ENCODE measurements at regions not wholly inside any gene's neighbourhood (a gene's known extent, or its start where the extent isn't known, plus 50 kb on each side); places are given as distances from the start of the nearest gene placed in this dataset.

DNA sequence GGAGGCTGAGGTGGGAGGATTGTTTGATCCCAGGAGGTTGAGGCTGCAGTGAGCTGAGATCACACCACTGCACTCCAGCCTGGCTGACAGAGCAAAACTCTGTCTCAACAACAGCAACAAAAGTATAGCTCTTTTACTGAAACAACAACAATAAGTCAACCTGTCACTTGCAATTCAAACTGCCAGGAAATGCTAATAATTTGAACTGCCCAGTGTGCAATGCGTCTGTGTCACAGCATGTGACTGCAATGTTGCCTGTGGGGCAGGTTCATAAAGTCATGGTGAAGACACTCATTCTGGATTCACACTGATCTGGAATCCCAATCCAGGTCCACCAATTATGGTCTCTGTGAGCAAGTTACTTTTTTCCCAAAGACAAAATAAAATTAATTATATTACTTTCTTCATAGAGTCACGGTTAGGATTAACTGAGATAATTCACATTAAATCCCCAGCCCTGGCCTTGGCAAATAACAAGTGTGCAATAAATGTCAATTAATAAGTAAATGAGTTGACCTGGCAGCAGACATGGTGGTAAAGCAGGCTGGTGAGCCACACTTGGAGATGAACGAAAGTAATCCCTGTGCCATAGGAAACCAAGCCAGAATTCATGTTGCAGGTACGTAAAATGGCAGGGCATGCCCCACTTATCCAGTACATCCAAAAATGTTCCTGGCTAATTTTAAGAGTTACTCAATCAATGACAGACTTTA, 89.1 kb upstream of the CPSF6 start:
- no peaks in the 10 kb centered on the region for H3K9me3 ChIP-seq (ENCODE audit: low read depth, low read length)
- H3K36me3 ChIP-seq (ENCODE audit: insufficient read depth, low read length) = no peaks in the 10 kb centered on the region
- no peaks in the 10 kb centered on the region for H3K4me1 ChIP-seq (ENCODE audit: insufficient read depth, low read length)
- H3K79me2 ChIP-seq (ENCODE audit: insufficient read depth, low read length) = no peaks in the 10 kb centered on the region
- H3K4me2 ChIP-seq (ENCODE audit: insufficient read depth, low read length) = no peak overlapping the region
- TF ChIP-seq, protein P1, sequence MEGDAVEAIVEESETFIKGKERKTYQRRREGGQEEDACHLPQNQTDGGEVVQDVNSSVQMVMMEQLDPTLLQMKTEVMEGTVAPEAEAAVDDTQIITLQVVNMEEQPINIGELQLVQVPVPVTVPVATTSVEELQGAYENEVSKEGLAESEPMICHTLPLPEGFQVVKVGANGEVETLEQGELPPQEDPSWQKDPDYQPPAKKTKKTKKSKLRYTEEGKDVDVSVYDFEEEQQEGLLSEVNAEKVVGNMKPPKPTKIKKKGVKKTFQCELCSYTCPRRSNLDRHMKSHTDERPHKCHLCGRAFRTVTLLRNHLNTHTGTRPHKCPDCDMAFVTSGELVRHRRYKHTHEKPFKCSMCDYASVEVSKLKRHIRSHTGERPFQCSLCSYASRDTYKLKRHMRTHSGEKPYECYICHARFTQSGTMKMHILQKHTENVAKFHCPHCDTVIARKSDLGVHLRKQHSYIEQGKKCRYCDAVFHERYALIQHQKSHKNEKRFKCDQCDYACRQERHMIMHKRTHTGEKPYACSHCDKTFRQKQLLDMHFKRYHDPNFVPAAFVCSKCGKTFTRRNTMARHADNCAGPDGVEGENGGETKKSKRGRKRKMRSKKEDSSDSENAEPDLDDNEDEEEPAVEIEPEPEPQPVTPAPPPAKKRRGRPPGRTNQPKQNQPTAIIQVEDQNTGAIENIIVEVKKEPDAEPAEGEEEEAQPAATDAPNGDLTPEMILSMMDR (IDR thresholded peaks at IDR 0.05; ENCODE audit: extremely low read depth, low read depth, low read length) = no peak
- no peak overlapping the region for H3K4me3 ChIP-seq (ENCODE audit: insufficient read depth, low read length)
- H2AFZ ChIP-seq (ENCODE audit: low read length) = no peak overlapping the region
- H3K27ac ChIP-seq (ENCODE audit: low read depth, low read length) = no peak overlapping the region
- no peaks in the 10 kb centered on the region for H4K20me1 ChIP-seq (ENCODE audit: insufficient read depth, low read length)
- peaks cover 15% of the 10 kb centered on the region for H3K27me3 ChIP-seq (ENCODE audit: insufficient read depth, low read length)
- DNase-seq (ENCODE audit: insufficient read length, low spot score, missing footprints) = no peak

DNA sequence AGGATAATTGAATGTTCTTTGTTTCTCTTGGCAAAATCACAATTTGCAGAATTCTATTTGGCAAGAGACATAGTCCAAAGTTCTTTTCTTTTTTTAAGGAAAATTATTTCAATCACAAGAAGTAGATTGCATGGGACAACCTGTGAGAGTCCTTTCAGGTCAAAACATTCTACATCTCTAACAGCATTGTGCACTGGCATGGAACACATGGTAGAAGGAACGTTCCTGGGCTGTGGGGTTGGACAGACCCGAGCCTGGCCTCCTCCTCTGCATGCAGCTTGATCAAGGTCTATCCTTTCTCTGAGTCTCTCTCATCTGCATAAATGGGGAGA, 88.6 kb upstream of the CPSF6 start:
- Histone ChIP-seq H3K9me3 (ENCODE audit: low read depth, low read length) (no peaks in the 10 kb centered on the region), H3K27me3 (ENCODE audit: insufficient read depth, low read length) (peaks cover 15% of the 10 kb centered on the region), H3K4me1 (ENCODE audit: insufficient read depth, low read length) (no peaks in the 10 kb centered on the region), H3K27ac (ENCODE audit: low read depth, low read length) (no peak overlapping the region), H3K4me2 (ENCODE audit: insufficient read depth, low read length) (no peak overlapping the region), H3K4me3 (ENCODE audit: insufficient read depth, low read length) (no peak overlapping the region), H4K20me1 (ENCODE audit: insufficient read depth, low read length) (no peaks in the 10 kb centered on the region), H2AFZ (ENCODE audit: low read length) (no peak overlapping the region), H3K79me2 (ENCODE audit: insufficient read depth, low read length) (no peaks in the 10 kb centered on the region), H3K36me3 (ENCODE audit: insufficient read depth, low read length) (no peaks in the 10 kb centered on the region)
- DNase-seq (ENCODE audit: insufficient read length, low spot score, missing footprints) = no peak
- TF ChIP-seq, protein P1 (IDR thresholded peaks at IDR 0.05; ENCODE audit: extremely low read depth, low read depth, low read length) = no peak

DNA sequence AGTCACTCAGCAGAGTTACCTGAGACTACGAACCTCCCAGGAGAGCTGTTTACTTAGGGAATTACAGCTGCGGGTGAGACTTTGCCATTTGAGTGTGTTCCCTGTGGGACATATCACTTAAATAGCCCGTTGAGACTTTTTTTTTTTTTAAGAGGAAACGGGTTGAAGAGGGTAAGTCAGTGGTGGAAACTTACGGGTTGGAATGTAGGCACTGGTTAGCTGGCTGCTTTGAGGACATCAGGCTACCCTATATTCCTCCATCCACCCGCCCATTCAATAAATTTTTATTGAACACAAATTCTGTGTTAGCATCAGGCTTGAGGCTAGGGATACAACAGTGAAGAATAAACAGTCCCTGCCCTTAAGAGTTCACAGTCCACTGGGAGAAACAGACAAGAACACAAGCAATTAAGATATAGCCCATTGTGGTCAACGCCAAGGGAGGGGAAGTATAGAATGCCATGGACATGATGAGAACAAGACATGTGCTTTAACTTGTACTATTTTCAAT, 88.1 kb upstream of the CPSF6 start:
- Histone ChIP-seq H3K9me3 (ENCODE audit: low read depth, low read length) (no peaks in the 10 kb centered on the region), H3K27me3 (ENCODE audit: insufficient read depth, low read length) (peaks cover 15% of the 10 kb centered on the region), H3K79me2 (ENCODE audit: insufficient read depth, low read length) (no peaks in the 10 kb centered on the region), H3K36me3 (ENCODE audit: insufficient read depth, low read length) (no peaks in the 10 kb centered on the region), H3K4me3 (ENCODE audit: insufficient read depth, low read length) (no peak overlapping the region), H3K4me2 (ENCODE audit: insufficient read depth, low read length) (no peak overlapping the region), H2AFZ (ENCODE audit: low read length) (no peak overlapping the region), H3K4me1 (ENCODE audit: insufficient read depth, low read length) (no peaks in the 10 kb centered on the region), H3K27ac (ENCODE audit: low read depth, low read length) (no peak overlapping the region), H4K20me1 (ENCODE audit: insufficient read depth, low read length) (no peaks in the 10 kb centered on the region)
- no peak for DNase-seq (ENCODE audit: insufficient read length, low spot score, missing footprints)
- TF ChIP-seq, protein P1 (IDR thresholded peaks at IDR 0.05; ENCODE audit: extremely low read depth, low read depth, low read length) = no peak

DNA sequence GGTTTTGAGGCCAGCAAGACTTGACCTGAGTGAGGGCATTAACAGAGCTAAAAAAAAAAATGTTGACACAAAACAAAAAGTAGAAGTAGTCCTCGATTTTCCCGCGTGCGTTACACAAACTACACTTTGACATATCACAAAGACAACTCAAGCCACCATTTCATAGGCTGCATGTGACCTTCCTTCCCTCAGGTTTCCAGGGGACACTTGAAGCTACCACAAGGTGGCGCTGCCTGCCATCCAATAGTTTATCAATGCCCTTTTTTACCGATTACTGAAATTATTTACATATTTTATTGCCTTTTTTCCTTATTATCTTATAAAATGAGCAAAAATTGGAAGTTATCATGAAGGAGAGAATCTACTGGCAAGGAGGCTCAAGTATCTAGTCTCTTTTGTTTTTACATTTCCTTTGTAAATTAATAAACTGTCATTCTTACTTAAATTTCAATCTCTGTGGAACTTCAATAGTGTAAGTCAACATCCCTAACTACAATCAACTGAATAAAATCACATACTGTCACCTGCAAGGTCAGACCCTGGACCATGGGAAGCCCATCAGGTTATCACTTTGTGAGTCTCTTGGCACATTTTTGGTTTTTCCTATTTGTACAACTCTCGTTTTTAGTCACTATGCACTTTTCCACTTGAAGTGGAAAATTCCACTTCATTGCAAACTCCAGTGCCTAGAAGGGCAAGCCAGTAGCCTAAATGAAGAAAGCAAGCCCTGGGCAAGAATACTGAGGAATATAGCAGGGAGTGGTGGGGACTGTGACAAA, 84.6 kb upstream of the CPSF6 start:
- Histone ChIP-seq H3K9me3 (ENCODE audit: low read depth, low read length) (no peaks in the 10 kb centered on the region), H3K36me3 (ENCODE audit: insufficient read depth, low read length) (no peaks in the 10 kb centered on the region), H3K79me2 (ENCODE audit: insufficient read depth, low read length) (no peaks in the 10 kb centered on the region), H2AFZ (ENCODE audit: low read length) (peak overlapping the region; percentile 1), H3K27ac (ENCODE audit: low read depth, low read length) (no peak overlapping the region), H3K4me3 (ENCODE audit: insufficient read depth, low read length) (no peak overlapping the region), H3K27me3 (ENCODE audit: insufficient read depth, low read length) (peaks cover 15% of the 10 kb centered on the region), H3K4me1 (ENCODE audit: insufficient read depth, low read length) (peaks cover 3% of the 10 kb centered on the region), H3K4me2 (ENCODE audit: insufficient read depth, low read length) (no peak overlapping the region), H4K20me1 (ENCODE audit: insufficient read depth, low read length) (no peaks in the 10 kb centered on the region)
- TF ChIP-seq, protein P1 (IDR thresholded peaks at IDR 0.05; ENCODE audit: extremely low read depth, low read depth, low read length) = peak; percentile 98
- DNase-seq (ENCODE audit: insufficient read length, low spot score, missing footprints) = no peak

All from osteoblast (primary cell).